ENCODE measurements at regions not wholly inside any gene's neighbourhood (a gene's known extent, or its start where the extent isn't known, plus 50 kb on each side); places are given as distances from the start of the nearest gene placed in this dataset.
"Not testable (repeated sequence)": the region's sequence is repeated elsewhere in the genome, so short reads cannot be mapped to it uniquely, and the experiment has no call there.

DNA sequence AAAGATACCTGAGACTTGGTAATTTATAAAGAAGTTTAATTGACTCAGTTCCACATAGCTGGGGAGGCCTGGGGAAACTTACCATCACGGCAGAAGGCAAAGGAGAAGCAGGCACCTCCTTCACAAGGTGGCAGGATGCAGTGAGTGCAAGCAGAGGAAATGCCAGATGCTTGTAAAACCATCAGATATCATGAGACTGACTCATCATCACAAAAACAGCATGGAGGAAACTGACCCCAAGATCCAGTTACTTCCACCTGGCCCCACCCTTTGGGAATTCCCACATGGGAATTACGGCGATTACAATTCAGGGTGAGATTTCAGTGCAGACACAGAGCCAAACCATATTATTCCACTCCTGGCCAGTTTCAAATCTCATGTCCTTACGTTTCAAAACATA is 514.7 kb upstream of the SPANXN1 start:
- no TSS peak for BruUV-seq (replicated peaks)
- no peak overlapping the region for H3K4me3 Mint-ChIP-seq (ENCODE audit: low read depth, unreplicated experiment)
- DNase-seq, result no peak

DNA sequence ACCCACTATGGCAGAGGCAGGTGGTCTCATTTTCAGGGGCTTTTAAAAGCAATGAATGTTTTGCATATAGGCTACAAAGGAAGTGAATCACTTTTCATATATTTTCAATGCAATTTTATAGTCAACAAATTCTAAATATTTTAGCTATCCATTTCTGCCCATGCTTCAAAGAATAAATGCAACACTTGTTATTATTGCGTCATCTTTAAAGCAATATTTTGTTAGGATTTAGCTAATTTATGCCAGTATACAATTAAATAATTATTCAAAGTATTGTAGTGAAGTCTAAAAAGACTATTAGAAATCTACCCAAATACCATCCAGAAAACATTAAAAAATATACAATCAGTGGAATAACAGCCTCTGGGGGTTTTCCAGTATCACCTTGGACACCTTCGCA is 509.1 kb upstream of the SPANXN1 start:
- CTCF ChIA-PET, result no interaction called here
- H3K27me3 Mint-ChIP-seq (ENCODE audit: unreplicated experiment), result no peaks in the 10 kb centered on the region
- intact Hi-C loops (cut with micrococcal nuclease; ENCODE audit: unreplicated experiment), result no loop called here
- H3K9me3 Mint-ChIP-seq (ENCODE audit: low read depth, unreplicated experiment), result peaks cover 6% of the 10 kb centered on the region
- no TSS peak for BruUV-seq (replicated peaks)
- DNase-seq, result no peak
- H3K4me1 Mint-ChIP-seq (ENCODE audit: low read depth, unreplicated experiment), result no peaks in the 10 kb centered on the region
- H3K4me3 Mint-ChIP-seq (ENCODE audit: low read depth, unreplicated experiment), result no peak overlapping the region
- TF ChIP-seq, protein P1, sequence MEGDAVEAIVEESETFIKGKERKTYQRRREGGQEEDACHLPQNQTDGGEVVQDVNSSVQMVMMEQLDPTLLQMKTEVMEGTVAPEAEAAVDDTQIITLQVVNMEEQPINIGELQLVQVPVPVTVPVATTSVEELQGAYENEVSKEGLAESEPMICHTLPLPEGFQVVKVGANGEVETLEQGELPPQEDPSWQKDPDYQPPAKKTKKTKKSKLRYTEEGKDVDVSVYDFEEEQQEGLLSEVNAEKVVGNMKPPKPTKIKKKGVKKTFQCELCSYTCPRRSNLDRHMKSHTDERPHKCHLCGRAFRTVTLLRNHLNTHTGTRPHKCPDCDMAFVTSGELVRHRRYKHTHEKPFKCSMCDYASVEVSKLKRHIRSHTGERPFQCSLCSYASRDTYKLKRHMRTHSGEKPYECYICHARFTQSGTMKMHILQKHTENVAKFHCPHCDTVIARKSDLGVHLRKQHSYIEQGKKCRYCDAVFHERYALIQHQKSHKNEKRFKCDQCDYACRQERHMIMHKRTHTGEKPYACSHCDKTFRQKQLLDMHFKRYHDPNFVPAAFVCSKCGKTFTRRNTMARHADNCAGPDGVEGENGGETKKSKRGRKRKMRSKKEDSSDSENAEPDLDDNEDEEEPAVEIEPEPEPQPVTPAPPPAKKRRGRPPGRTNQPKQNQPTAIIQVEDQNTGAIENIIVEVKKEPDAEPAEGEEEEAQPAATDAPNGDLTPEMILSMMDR (IDR thresholded peaks at IDR 0.05; ENCODE audit: unreplicated experiment), result no peak
- no peaks in the 10 kb centered on the region for H3K36me3 Mint-ChIP-seq (ENCODE audit: insufficient read depth, unreplicated experiment)
- no peak overlapping the region for H3K27ac Mint-ChIP-seq (ENCODE audit: unreplicated experiment)

More for the DNA sequence above, 514.7 kb upstream of the SPANXN1 start:
- CTCF ChIA-PET, result no interaction called here
- TF ChIP-seq, protein P1 (IDR thresholded peaks at IDR 0.05; ENCODE audit: unreplicated experiment), result no peak
- no peaks in the 10 kb centered on the region for H3K4me1 Mint-ChIP-seq (ENCODE audit: low read depth, unreplicated experiment)
- peaks cover 8% of the 10 kb centered on the region for H3K9me3 Mint-ChIP-seq (ENCODE audit: low read depth, unreplicated experiment)
- no peaks in the 10 kb centered on the region for H3K27me3 Mint-ChIP-seq (ENCODE audit: unreplicated experiment)
- H3K36me3 Mint-ChIP-seq (ENCODE audit: insufficient read depth, unreplicated experiment), result no peaks in the 10 kb centered on the region
- intact Hi-C loops (cut with micrococcal nuclease; ENCODE audit: unreplicated experiment), result no loop called here
- H3K27ac Mint-ChIP-seq (ENCODE audit: unreplicated experiment), result no peak overlapping the region

DNA sequence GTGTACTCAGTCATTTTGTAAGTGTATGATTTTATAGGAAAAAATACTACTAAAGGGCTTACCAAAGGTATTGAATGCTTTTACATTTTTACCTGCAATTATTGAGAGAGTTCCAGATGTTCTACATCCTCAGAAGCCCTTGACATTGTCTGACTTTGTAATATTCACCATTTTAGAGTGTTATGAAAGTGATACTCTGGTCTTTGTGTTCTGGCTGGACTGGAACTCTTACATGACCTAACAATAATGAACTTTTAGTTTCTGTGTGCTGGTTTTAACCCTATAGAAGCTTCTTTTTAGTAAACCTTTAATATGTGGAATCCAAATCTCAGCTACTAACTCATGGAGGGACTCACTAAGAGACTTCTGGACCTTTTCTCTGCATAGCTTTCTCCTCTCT is 478.8 kb upstream of the SPANXN1 start:
- TF ChIP-seq, protein P1 (IDR thresholded peaks at IDR 0.05; ENCODE audit: unreplicated experiment), result no peak
- CTCF ChIA-PET, result no interaction called here
- H3K9me3 Mint-ChIP-seq (ENCODE audit: low read depth, unreplicated experiment), result peaks cover 8% of the 10 kb centered on the region
- intact Hi-C loops (cut with micrococcal nuclease; ENCODE audit: unreplicated experiment), result no loop called here
- no TSS peak for BruUV-seq (replicated peaks)
- H3K27ac Mint-ChIP-seq (ENCODE audit: unreplicated experiment), result no peak overlapping the region
- DNase-seq, result no peak
- no peaks in the 10 kb centered on the region for H3K36me3 Mint-ChIP-seq (ENCODE audit: insufficient read depth, unreplicated experiment)
- no peaks in the 10 kb centered on the region for H3K4me1 Mint-ChIP-seq (ENCODE audit: low read depth, unreplicated experiment)
- no peaks in the 10 kb centered on the region for H3K27me3 Mint-ChIP-seq (ENCODE audit: unreplicated experiment)
- no peak overlapping the region for H3K4me3 Mint-ChIP-seq (ENCODE audit: low read depth, unreplicated experiment)

DNA sequence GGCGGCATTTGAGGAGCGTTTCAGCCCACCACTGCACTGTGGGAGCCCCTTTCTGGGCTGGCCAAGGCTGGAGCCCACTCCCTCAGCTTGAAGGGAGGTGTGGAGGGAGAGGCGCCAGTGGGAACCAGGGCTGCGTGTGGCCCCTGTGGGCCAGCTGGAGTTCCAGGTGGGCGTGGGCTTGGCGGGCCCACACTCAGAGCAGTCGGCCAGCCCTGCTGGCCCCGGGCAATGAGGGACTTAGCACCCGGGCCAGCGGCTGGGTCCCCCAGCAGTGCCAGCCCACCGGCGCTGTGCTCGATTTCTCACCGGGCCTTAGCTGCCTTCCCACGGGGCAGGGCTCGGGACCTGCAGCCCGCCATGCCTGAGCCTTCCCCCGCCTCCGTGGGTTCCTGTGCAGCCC is 463.8 kb upstream of the SPANXN1 start:
- H3K9me3 Mint-ChIP-seq (ENCODE audit: low read depth, unreplicated experiment); H3K36me3 Mint-ChIP-seq (ENCODE audit: insufficient read depth, unreplicated experiment); H3K27ac Mint-ChIP-seq (ENCODE audit: unreplicated experiment); intact Hi-C loops (cut with micrococcal nuclease; ENCODE audit: unreplicated experiment); BruUV-seq (replicated peaks); CTCF ChIA-PET; H3K4me3 Mint-ChIP-seq (ENCODE audit: low read depth, unreplicated experiment); DNase-seq; H3K4me1 Mint-ChIP-seq (ENCODE audit: low read depth, unreplicated experiment); H3K27me3 Mint-ChIP-seq (ENCODE audit: unreplicated experiment): not testable (repeated sequence)

DNA sequence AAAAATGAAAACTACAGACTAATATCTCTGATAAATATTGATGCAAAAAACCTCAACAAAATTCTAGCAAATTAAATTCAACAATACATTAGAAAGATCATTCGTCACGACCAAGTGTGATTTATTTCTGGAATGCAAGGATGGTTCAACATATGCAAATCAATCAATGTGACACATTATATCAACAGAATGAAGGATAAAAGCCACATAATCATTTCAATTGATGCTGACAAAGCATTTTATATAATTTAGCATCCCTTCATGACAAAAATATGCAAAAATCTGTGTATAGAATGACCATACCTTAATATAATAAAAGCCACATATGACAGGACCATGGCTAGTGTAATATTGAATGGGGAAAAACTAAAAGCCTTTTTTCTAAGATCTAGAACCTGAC is 457.2 kb upstream of the SPANXN1 start:
- CTCF ChIA-PET, result no interaction called here
- Mint-ChIP-seq H3K27me3 (ENCODE audit: unreplicated experiment) (no peaks in the 10 kb centered on the region), H3K4me3 (ENCODE audit: low read depth, unreplicated experiment) (no peak overlapping the region), H3K27ac (ENCODE audit: unreplicated experiment) (peak overlapping the region; percentile 89), H3K4me1 (ENCODE audit: low read depth, unreplicated experiment) (peaks cover 16% of the 10 kb centered on the region), H3K9me3 (ENCODE audit: low read depth, unreplicated experiment) (peaks cover 9% of the 10 kb centered on the region), H3K36me3 (ENCODE audit: insufficient read depth, unreplicated experiment) (peaks cover 8% of the 10 kb centered on the region)
- TF ChIP-seq, protein P1 (IDR thresholded peaks at IDR 0.05; ENCODE audit: unreplicated experiment), result no peak
- intact Hi-C loops (cut with micrococcal nuclease; ENCODE audit: unreplicated experiment), result loop anchor here (10.0 kb wide), 1 partner anchor 105 kb away; no protein-coding TSS in a partner anchor
- no peak for DNase-seq
- BruUV-seq (replicated peaks), result no TSS peak

Data from Calu3 (cell line).